ENCODE measurements at regions not wholly inside any gene's neighbourhood (a gene's known extent, or its start where the extent isn't known, plus 50 kb on each side); places are given as distances from the start of the nearest gene placed in this dataset.

- no peak for TF ChIP-seq EZH2phosphoT487 (IDR thresholded peaks at IDR 0.05; ENCODE audit: unreplicated experiment)
- no peak for TF ChIP-seq CTCF (conservative IDR thresholded peaks at IDR 0.05; ENCODE audit: low read depth in 2 of 2)
- TF ChIP-seq POLR2AphosphoS5 (IDR thresholded peaks at IDR 0.05; ENCODE audit: low read depth), result no peak
- no peak for TF ChIP-seq EZH2 (IDR thresholded peaks at IDR 0.05; ENCODE audit: low read depth, unreplicated experiment)
- TF ChIP-seq ZNF462 (CRISPR knock-in tag; IDR thresholded peaks at IDR 0.05), result no peak
- TF ChIP-seq, protein P1, sequence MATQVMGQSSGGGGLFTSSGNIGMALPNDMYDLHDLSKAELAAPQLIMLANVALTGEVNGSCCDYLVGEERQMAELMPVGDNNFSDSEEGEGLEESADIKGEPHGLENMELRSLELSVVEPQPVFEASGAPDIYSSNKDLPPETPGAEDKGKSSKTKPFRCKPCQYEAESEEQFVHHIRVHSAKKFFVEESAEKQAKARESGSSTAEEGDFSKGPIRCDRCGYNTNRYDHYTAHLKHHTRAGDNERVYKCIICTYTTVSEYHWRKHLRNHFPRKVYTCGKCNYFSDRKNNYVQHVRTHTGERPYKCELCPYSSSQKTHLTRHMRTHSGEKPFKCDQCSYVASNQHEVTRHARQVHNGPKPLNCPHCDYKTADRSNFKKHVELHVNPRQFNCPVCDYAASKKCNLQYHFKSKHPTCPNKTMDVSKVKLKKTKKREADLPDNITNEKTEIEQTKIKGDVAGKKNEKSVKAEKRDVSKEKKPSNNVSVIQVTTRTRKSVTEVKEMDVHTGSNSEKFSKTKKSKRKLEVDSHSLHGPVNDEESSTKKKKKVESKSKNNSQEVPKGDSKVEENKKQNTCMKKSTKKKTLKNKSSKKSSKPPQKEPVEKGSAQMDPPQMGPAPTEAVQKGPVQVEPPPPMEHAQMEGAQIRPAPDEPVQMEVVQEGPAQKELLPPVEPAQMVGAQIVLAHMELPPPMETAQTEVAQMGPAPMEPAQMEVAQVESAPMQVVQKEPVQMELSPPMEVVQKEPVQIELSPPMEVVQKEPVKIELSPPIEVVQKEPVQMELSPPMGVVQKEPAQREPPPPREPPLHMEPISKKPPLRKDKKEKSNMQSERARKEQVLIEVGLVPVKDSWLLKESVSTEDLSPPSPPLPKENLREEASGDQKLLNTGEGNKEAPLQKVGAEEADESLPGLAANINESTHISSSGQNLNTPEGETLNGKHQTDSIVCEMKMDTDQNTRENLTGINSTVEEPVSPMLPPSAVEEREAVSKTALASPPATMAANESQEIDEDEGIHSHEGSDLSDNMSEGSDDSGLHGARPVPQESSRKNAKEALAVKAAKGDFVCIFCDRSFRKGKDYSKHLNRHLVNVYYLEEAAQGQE (IDR thresholded peaks at IDR 0.05; ENCODE audit: unreplicated experiment), result no peak
- TF ChIP-seq CREB1 (CRISPR knock-in tag; IDR thresholded peaks at IDR 0.05; ENCODE audit: low read depth), result no peak
- no peak for TF ChIP-seq JUNB (IDR thresholded peaks at IDR 0.05; ENCODE audit: unreplicated experiment)
Observed at GRCh38 chr10:77726732-77727131, 89.1 kb upstream of the KCNMA1 start.

Data from GM23338 (cell line).